DMS79 treated with DMSO at 0.1 percent for 48 hours (cell line): ENCODE measurements at regions not wholly inside any gene's neighbourhood (a gene's known extent, or its start where the extent isn't known, plus 50 kb on each side); places are given as distances from the start of the nearest gene placed in this dataset.
"Not testable (repeated sequence)": the region's sequence is repeated elsewhere in the genome, so short reads cannot be mapped to it uniquely, and the experiment has no call there.

Source experiments
- DNase-seq: peaks from one replicate; lab custom pipeline; 2025; lab: John Stamatoyannopoulos, UW

DNA sequence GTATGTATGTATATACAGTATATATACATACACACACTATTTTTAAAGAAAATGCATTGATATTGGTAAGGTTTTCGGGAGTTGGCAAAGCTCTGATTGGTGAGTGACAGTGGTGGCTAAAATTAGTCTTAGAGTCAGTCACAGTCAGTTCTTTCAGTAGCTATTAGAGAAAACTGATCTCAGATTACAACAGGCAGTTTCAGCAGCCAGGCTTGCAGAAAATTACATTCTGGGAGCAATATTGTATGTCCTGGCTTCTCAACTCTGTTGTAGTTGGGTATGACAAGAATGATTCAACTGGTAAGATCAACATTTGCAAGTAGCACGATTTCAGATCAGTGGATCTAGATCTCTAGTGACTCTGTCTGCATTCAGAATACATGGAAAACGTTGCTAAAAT, 897.9 kb upstream of the AUTS2 start:
- DNase-seq = no peak

DNA sequence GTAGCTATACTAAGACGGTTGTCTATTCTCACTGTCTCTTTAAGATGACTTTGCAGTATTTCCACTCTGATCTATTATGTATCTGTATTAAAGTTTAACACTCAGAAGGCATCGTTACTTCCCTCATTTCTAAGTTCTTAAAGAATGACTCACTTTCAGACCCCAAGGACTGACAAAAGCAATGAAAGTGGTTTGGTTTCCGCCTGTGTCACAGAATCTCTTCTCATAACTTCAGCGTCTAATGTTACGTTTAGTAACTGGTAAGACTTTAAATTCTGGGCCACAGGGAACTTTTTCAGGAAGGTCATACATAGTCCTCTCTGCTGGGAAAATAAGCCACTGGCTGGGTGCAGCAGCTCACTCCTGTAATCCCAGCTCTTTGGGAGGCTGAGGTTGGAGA, 892.0 kb upstream of the AUTS2 start:
- DNase-seq = no peak

DNA sequence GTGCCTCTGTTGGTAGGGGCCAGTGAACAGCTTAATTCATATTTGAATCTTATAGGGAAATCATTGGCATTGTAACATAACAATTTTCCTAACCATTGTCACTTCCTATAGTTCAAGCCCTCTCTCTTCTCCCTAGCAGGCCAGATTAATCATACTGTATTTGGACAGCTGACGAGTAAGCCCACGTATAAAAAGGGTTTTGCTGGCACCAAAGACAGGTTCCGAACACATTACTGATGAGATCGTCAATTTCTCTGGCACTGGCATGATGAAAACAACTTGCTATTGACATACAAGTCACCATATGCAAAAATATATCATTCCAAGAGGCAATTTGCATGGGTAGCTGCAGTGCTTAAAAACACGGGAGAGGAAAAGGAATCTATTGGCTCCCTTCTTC, 891.1 kb upstream of the AUTS2 start:
- DNase-seq = no peak

DNA sequence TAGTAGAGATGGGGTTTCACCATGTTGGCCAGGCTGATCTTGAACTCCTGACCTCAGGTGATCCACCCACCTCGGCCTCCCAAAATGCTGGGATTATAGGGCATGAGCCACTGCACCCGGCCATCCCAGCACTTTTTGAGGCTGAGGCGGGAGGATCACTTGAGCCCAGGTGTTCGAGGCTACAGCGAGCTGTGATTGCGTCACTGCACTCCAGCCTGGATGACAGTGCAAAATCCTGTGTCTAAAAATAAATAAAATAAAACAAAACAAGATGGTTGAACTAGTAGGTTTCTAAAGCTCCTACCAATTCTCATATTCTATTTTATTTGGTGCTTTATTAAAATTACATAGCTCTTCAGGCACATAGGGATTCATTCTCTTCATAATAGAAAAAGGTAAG, 890.3 kb upstream of the AUTS2 start:
- DNase-seq = no peak

DNA sequence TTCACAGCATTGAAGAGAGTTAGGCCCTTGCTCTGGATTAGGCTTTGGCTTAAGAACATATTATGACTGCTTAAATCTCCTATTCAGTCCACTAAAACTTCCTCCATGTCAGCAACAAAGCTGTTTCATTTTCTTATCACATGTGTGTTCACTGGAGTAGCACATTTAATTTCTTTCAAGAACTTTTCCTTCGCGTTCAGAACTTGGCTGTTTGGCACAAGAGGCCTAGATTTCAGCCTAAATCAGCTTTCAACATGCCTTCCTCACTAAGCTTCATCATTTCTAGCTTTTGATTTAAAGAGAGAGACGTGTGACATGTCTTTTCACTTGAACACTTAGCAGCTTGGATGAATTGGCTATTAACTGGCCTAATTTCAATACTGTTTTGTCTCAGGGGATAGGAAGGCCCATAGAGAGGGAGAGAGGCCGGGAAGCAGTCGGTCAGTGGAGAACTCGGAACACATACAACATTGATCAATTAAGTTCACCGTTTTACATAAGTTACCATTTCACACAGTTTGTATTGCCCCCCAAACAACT, 885.2 kb upstream of the AUTS2 start:
- no peak for DNase-seq

DNA sequence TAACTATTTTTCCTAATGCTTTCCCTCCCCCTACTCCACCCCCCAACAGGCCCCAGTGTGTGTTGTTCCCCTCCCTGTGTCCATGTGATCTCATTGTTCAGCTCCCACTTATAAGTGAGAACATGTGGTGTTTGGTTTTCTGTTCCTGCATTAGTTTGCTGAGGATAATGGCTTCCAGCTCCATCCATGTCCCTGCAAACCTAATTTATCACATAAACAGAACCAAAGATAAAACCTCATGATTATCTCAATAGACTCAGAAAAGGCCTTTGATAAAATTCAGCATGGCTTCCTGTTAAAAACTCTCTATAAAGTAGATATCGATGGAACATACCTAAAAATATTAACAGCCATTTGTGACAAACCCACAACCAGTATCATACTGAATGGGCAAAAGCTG, 884.1 kb upstream of the AUTS2 start:
- not testable (repeated sequence) for DNase-seq

DNA sequence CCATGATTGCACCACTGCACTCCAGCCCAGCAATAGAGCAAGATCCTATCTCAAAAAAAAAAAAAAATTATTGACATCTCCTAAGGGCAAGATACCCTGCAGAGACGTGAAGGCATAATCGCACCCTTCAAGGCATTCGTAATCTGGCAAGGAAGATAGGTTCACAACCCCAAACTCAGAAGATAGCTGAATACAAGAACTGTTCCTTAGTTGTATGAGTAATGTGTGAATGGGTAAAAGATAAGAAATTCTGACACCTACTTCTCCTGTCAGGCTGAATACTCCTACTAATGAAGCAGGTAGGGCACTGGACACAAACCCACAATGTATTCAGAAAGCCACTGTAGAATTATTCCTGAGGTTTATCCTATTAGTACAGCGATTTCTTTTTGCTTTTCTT, 882.4 kb upstream of the AUTS2 start:
- DNase-seq = no peak

DNA sequence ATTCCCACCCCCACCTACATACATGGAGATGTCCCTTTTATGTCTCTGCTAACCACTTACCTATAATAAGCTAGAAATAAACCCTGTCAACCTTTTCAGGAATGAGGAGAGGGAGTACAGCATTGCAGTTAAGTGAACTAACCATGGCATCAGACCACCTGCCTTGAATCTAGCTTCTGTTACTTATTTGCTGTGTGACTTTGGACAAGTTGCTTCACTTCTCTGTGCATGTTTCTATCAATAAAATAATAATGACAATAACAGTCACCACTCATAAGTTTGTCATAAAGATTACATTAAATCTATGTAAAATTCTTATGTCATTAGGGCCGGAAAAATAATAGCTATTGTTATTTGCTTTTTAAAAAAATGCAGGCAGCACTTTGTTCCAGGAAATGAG, 881.1 kb upstream of the AUTS2 start:
- no peak for DNase-seq

DNA sequence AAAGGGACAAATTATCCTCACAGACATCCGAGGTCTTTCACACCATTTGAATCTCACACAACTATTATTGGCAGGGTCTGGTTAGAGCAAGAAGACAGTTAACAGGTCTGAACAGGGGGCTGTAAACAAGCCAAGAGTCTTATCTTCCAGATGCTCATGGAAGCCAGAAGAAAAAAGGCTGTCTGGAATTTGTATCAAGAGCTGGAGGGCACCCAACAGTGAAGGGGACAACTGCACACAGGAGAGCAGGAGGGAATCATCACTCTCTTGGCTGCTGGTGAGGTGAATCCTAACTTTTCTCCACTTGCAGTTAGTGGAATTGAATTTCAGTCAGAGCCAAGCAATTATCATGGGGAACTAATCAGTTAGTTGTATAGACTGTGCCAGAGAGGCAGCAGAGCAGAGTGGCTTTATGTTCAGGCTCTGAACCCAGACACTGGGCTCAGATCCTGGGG, 880.2 kb upstream of the AUTS2 start:
- no peak for DNase-seq

DNA sequence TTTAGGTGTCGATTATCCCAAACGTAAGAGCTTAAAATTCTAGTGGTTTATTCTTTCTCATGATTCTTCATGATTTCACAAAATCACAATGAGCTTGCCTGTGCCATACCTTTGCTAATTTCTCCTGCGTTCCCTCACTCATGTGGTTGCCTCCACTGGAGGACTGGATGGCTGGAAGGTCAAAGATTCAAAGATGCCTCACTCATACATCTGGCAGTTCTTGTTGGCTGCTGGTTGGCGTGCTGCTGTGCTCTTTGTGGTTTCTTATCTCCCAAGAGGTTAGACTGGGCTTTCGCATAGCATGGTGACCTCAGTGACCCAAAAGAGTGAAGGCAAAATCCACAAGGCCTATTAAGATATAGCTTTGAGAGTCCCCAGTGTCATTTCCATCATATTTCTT, 877.6 kb upstream of the AUTS2 start:
- DNase-seq = no peak

DNA sequence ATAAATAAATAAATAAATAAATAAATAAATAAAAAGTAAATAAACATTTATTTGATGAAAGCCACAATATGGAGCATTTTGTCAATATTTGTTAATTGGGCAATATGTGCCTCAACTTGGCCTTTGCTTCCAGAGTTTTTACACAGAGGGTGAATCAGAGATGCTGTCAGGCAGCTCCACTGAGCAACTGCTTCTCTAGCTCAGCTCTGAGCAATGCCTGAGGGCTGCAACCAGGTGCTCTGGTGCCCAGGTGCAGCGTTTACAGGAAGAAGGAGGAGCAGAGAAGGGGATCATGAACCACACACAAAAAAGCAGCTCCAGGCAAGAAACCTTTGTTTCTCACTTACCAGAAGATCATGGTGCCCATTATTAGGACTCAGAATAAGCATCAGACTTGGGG, 876.2 kb upstream of the AUTS2 start:
- no peak for DNase-seq

DNA sequence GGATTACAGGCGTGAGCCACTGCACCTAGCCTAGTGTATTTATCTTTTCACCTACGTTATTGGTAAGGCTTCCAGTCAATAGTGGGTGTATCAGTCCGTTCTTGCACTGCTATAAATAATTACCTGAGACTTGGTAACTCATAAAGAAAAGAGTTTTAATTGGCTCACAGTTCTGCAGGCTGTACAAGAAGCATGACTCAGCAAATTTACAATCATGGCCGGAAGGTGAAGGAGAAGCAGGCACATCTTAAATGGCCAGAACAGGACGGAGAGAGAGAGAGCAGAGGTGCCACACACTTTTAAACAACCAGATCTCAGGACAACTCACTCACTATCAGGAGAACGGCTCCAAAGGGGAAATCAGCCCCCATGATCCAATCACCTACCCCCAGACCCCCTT, 873.3 kb upstream of the AUTS2 start:
- DNase-seq = no peak

DNA sequence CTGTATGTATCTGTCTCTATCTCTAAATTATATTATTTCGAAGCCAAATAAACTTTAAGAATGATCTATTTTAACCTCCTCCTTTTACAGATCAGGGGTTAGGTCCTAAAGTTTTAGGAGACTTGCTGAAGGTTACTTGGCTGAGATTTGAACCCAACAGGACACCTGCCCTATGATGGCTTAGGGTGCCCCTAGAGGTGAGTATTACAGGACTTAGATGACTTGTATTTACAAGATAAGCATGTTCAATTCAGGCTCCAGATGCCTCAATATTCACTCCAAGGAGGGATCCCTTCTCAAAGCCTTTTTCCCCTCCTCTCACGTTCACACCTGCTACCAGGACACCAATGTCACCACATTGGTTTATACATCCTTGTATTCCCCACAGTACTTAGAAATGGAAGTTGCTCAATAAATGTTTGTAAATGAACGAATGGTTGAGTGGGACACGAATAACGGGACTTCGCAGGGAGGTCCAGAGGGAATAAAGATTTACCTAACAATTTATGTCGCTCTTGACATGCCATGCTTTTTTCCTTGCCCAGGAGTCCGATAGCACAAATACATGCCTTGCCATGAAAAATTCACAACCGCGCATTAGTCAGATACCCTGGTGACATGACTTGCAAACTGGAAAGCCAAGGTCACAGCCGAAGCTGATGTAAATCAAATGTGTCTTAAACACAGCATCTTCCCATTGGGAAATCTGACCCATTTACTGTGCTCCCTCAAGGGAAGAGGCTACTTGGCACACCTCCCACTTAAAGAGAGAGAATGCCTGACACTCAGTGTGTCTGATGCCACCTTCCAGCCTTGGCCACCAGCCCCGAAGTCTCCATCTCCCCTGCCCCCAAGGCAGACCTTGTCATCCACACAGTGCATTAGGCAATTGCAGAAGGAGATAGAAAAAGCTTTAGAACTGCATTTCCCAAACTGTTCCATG, 872.2 kb upstream of the AUTS2 start:
- no peak for DNase-seq

DNA sequence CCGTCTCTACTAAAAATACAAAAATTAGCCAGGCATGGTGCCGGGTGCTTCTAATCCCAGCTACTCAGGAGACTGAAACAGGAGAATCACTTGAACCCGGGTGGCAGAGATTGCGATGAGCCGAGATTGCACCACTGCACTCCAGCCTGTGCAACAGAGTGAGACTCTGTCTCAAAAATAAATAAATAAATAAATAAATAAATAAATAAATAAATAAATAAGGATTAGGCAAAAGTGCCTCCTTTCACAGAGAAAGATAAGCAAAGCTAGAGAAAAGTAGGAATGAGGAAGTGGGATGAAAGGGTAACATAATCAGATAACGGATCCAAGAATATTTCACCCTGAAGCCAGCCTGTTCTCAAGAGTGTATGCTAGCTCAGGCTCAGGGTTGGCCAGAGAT, 869.6 kb upstream of the AUTS2 start:
- DNase-seq = not testable (repeated sequence)

DNA sequence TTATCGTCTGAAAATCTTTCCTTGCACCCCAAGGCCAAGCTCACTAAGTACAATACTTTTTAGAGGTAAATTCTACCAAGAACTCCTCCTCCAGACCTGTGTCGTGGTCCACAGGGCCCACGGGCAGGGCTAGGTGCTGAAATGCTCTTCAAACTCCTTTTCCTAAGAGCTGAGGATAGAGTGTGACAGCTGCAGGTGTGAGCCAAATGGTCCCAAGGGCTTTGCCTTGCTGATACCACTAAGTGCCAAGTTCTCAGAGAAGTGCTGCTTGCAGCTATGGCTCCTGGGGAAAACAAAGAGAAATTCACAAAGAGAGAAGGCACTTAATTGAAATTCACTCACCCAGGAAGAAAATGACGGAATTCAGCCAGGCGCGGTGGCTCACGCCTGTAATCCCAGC, 868.9 kb upstream of the AUTS2 start:
- peak; percentile 40 for DNase-seq

DNA sequence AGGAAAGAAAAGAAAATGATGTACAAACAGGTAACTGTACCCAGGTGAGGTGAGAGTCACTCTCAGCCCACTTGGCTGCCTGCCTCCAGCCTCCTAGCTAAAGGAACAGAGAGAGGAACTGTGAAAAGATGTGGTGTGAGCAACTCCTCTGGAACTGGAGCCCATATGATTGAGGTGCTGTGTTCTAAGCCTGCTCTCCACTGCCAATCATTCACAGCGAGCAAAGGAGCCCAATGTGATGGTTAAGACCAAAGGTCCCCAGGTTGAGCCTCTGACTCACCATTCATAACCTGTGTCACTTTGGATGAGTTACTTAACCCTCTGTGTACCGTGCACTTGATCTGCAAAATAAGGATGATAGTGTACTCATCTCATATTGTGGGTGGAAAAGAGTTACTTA, 868.1 kb upstream of the AUTS2 start:
- no peak for DNase-seq

DNA sequence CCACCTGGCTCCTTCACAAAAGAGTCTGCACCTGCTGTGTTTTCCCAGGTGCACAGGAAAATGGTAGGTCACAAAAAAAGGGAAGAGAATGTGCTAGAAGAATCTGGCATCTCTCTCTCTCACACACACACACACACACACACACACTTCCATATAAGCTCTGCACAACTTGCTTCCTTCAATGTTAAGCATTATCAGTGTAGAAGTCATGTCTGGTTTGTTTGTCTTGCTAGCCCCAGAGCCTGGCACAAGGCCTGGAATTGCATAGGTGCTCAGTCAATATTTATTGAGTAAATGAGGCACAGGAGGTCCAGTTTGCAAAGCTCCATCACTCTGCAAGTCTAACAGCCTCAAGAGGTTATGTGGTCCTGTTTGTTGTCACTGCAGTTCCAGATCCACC, 867.3 kb upstream of the AUTS2 start:
- DNase-seq = peak; percentile 53

DNA sequence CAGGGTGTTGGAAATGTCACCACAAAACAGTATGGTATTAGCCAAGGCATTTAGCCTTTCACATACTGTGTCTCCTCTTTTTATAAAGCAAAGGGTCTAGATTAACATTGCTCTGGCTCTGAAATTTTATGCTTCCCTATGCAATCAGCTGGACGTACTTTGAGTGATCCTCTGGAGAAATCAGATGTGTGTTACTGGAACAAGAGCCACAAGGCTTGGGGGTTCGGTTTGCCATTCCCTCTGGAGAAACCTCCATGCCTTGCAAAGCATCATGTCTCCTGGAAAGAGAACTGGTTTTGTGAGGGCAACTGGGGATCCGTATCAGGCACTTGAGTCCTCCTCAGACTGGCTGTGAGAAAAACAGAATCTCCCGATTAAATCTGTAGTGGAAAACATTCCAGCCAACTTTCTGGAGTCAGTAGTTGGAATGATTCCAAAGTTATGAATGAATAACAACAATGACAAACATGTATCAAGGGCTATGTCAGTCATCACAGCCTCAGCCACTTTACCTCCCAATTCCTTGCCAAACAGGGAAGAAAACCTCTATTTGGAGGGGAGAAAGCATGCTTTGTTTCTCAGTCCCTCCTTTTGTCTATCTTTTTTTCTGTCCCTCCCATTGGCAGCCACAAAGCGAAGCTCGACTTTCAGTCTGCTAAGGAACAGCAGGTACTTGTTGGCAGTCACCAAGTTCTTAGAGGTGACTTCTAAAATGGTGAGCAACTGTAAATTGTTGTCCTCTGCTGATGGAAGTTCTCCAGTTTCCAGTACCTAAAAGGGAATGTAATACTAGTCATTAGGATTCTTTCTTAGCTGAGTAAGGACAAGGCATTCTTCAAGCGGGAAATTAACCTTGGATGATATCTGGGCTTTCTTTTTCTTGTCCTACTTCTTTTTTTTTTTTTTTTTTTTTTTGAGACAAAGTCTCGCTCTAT, 864.8 kb upstream of the AUTS2 start:
- DNase-seq = no peak

DNA sequence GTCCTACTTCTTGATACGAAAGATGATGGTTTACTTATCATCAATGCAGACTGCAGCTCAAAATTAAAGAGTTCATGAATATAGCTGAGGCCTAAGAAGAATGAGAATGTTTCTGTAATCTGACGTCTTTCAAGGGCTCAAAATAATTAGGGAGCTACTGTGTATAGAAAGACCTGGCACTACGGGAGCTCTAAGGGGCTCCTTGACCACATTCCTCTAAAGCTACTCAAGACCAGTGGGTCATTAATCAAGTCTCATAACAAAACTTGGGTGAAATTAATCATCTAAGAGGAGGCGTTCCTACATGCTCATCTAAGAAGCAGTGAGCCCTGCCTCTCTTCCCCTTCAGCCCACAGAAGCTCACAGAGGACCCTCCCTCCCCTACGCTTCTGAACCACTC, 863.8 kb upstream of the AUTS2 start:
- DNase-seq = no peak

DNA sequence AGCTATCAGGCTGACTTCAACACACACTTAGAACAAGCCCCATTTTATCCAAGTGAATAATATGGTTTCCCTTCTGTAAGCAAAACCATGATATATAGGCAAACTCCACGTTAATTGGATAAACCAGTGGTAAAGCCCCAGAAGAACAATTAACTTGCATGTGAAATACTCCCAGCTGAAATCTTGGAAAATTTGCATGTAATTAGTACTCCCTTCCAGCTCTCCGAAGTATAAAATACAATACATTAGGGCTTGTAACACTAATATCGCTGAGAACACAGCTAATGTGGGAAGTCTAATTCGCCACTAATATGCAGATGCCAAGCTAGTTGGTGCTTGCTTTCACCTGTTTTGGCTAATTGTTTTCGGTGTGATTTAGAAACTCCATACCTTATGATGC, 859.0 kb upstream of the AUTS2 start:
- no peak for DNase-seq

DNA sequence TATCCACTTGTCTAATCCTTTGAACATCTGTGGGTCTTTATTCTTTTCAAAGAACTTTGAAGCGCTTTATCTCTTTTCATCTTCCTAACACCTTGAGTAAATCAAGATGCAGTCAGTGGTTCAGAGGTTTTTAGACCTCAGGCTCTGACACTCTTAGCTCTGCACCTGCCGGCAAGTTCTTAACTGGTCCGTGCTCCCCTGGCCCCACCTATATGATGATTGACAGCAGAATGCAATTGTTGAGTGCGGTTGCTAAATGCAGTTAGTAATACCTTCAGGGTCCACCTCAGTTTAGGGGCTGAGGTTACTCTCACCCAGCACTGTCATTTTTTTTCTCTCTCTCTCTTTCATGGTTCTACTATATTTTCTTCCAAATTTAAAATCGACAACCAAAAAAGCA, 854.2 kb upstream of the AUTS2 start:
- no peak for DNase-seq
